GM18498 (cell line): ENCODE measurements at regions not wholly inside any gene's neighbourhood (a gene's known extent, or its start where the extent isn't known, plus 50 kb on each side); places are given as distances from the start of the nearest gene placed in this dataset.
"Not testable (repeated sequence)": the region's sequence is repeated elsewhere in the genome, so short reads cannot be mapped to it uniquely, and the experiment has no call there.

Experiments used
- ATAC-seq: cut with Tn5 transposase; IDR thresholded peaks from one replicate; pipeline ENCODE4 v1.9.1; 2021; ENCODE audit warnings: mild to moderate bottlenecking, moderate library complexity; ENCODE audit not compliant: unreplicated experiment

GRCh38 chr10:33102071-33102470 lies 144.0 kb upstream of the ITGB1 start:
- no peak for ATAC-seq

DNA sequence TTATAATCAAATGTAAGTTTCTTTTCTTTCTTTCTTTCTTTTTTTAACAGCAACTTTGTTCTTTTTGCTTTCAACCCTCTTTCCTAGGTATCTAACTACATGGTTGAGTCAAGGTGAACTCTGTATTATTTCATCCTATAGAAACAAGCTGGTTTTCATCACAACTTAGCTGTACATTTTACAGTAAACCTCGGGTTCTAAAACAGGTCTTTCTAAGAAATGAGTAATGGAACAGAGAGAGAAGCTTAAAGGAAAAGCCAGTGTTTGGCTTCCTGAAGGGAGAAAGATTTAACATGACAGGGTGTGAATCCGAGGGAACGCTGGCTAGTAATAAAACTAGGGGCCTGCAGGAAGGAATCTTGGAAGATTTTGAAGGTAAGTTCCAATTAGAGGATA lies 143.4 kb upstream of the ITGB1 start:
- no peak for ATAC-seq

DNA sequence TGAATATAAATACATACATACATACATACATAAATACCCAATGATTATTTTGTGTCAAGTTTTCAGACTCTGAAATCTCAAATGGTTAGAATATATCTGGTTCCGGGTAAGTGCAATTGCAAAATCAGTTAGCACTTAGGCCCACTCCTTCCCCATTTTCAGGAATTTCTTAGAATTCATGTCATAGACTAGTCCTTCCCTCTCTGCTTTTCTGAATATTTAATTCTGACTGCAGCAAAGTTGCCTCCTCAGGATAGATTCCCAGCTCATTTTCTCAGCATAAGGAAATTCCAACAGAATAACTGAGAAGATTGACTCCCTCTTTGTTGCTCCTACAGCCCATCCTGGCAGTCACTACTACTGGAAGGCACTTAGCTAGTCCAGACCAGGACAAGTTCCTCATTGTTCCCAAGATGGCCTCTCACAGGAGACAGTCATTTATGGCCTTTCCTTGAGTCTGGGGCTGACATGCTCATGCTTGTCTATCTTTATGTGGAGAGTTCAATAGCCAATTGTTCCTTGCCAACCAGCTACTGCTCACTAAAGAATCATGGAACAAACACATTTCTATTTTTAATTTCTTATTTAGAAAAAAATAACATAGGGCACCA lies 142.9 kb upstream of the ITGB1 start:
- no peak for ATAC-seq

- no peak for ATAC-seq
Measured at GRCh38 chr10:33099748-33100147, 141.7 kb upstream of the ITGB1 start.

DNA sequence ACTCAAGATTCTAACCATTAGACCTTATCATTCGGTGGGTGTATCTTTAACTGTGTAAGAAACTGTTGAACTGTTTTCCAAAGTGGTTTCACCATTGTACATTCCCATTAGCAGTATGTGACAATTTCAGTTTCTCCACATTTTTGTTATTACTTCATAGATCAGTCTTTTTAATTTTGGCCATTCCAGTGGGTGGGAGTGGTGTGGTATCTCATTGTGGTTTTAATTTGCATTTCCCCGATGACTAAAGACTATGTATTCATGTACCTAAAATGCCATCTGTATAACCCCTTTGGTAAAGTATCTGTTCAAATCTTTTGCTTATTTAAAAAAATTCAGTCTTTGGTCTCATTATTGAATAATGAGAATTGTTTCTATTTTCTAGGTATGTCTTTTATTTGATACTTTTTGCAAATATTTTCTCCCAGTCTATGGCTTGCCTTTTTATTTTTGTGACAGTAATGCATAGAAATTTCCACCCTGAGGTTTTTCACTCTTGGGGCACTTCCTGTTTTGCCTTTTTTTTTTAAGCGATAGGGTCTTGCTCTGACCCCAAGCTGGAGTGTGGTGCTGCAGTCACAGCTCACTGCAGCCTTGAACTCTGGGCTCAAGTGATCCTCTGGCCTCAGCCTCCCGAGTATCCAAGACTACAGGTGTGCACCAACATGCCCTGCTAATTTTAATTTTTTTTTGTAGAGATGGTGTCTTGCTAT lies 141.1 kb upstream of the ITGB1 start:
- ATAC-seq: no peak

DNA sequence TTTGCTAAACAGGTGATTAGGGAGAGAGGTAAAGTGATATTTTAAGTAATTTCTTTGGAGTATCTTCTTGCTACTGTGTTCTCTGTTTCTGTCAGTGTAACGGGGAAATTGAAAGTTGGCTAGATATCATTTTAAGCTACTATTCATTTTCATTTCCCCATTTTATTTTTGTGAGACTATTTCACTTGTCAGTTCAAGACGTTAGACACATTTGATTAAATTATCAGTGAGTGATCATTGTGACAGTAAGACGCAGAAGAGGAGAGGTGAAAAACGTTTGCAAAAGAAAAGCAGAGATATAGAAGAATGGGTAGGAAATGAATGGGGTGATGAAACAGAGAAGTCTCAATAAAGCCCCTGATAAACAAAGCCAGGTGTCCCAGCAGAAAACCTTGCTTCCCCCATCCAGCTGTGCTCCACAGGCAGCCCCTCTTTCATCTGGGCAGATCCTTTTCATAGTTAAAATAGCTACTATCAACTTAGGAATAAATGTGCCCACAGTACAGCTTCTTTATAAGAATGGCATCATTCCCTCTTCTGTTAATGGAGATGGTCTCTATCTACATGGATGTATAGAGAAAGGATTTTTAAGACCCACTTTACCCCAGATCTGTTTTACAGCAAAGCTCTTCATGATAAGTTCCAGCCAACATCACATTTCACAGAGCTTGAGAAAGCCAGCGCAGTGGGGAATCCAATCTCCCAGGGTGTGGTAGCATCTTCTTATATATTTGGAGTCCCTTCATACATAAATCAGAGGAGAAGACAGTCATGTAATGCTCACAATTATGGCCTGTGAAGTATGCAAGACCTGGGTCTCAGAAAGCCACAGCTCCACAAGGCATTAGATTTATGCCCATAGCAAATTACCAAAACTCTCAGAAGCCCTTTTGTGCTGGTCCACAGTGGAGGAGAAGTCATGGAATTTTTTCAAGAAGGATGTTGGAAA lies 138.1 kb upstream of the ITGB1 start:
- peak; percentile 73 for ATAC-seq

DNA sequence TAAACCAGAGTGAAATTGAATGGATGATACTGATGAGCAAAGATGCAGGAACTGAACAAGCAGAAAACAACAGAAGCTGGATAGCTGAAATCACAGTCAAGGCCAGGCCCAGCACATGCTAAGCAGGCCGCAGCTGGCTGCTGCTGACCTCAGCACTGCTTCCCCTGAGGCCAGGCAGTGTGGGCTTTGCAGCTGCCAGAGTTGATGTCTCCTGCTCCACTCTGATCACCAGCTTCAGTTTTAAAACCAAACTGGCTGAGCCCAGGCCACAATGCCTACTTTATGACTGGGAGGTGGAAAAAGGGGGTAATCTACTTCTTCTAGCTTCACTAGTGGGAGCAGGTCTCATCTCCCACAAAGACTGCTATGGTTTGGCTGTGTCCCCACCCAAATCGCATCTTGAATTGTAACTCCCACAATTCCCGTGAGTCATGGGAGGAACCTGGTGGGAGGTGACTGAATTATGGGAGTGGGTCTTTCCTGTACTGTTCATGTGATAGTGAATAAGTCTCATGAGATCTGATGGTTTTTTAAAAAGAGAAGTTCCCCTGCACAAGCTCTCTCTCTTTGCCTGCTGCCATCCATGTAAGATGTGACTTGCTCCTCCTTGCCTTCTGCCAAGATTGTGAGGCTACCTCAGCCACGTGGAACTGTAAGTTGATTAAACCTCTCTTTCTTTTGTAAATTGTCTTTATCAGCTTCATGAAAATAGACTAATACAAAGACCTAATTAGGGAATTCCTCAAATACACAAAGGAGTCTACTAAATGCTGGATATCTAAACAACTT lies 136.4 kb upstream of the ITGB1 start:
- no peak for ATAC-seq

DNA sequence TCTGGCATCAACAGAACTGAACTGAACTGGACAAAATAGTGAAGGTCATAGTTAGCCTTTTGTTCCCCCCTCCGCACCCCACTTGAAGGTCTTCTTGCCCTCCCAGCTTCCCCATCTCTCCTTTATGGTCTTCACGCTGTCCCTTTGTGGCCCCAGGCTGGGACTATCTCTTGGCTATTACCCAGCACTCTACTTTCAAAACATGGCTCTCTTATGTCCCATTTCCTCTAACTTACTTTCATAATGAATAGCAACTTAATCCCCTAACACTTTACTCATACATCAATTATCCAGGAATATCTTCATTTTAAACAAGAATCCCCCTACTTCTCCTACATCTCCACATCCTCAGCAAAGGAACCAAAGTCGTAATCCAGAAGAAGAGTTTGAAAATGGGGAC lies 135.3 kb upstream of the ITGB1 start:
- ATAC-seq: peak; percentile 42

GRCh38 chr10:33092596-33092995 lies 134.6 kb upstream of the ITGB1 start:
- ATAC-seq: no peak

GRCh38 chr10:33091201-33091600 lies 133.2 kb upstream of the ITGB1 start:
- no peak for ATAC-seq

GRCh38 chr10:33088990-33089389 lies 131.0 kb upstream of the ITGB1 start:
- ATAC-seq: no peak

DNA sequence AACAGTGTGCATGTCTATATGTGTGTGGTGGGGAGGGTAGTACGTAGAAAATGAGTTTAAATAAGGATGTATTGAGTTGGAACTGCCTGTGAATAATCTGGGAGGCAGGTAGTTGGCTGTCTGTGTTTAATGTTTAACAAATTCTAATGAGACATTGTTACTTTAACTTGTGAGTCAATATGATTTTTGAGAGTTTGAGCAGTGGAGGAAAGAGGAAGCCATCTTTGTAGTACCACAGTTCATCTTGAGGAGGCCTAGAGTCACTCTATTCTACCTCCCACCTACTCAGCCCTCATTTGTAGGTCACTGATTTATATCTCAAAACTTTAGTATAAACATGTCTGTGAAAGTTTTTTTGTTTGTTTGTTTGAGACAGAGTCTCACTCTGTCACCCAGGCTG lies 129.9 kb upstream of the ITGB1 start:
- ATAC-seq: no peak

DNA sequence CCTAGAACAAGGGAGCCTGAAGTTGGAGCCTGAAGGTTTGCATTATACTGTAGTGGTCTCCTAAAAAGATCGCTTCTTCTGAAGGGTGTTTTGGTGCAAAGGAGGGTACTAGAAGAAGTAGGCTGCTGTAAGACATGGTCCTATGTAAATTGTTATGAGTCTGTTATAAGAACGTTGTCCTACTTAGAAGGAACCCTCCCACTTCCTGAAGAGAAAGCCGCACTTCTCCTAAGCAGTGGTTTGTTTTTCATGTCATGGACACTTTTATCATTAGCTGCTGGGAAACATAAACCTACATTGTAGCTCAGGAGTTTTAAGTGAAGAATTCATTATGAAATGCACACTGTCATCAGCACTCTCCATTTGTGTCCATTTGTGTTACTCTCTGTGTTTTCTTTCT lies 129.1 kb upstream of the ITGB1 start:
- no peak for ATAC-seq

DNA sequence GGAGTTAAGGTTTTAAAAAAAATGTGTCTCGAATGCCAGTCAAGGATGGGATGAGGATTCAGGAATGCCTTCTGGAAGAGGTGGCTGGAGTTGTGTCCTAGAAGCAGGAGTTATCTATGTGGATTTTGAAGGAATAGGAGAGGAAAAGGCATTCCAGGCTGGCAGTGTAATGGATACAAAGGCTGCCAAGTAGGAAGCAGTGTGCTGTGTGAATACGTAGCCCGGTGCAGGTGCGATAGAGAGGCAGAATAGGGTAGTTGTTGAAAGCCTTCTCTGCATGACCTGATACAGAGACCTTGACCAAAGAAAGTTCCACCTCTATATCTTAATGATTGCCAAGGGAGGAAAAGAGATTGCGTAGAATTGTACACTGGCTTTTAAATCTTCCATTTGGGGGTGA lies 128.1 kb upstream of the ITGB1 start:
- ATAC-seq: no peak

DNA sequence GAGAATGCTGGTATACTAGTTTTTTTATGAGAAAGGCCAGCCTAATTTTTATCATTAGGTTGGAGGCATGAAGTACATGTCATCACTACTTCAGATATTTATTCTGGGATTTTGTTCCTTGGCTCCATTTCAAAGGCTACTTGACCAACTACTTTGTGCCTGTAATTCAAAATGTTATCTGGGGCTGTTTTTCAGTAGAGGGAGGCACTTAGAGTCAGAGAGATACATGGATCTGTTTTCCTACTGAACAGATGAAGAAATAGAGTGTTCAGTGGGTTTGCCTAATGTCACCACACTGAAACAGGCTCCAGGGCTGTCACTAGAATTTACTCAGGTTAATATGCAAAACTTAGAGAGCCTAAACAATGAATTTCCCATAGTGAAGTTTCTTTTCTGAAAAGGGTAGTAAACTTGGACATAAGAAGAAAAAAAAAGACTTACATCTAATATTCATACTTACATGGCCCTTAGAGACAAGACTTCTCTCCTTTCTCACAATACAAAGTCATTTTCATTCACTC lies 127.3 kb upstream of the ITGB1 start:
- ATAC-seq: peak; percentile 53

DNA sequence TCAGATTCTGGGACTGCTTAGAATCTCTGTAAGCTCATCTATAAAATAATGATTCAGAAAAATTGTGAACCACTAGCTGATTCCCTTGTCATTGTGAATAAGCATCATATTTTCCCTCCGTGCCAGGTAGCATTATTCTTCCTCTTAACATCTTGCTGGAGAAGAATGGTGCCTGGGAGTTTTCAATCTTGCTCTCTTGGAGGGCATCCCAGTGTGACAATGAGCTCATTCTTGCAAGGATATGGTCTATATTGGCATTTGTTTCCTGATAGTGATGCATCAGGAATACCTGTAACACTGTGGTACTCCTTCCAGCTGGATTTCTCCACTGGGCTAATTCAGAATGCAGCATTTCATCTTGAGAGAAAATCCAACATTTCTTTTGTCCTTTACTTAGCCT lies 126.4 kb upstream of the ITGB1 start:
- ATAC-seq: no peak

DNA sequence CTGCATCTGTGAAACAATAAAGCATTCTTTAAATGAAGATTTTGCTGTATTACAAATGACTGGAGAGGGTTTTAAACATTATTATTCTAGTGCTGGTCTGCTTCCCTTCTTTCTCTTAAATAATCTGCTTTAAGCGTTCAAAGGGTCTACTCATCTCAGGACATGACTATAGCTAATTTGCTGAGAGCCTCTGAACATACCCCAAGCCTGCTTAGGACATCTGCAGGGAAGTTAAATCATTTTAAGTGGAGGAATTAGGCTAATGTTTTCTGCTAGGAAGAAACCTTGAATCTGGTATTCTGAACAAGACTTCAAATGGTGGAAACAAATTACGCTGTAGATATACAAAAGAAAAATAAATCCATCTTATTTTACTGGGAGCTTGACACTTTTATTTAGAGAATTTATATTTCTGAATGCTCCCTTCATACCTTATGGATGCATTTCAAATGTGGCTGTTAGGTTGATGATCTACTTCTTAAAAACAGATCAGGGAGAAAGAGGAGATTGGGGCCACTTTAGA lies 124.4 kb upstream of the ITGB1 start:
- no peak for ATAC-seq

DNA sequence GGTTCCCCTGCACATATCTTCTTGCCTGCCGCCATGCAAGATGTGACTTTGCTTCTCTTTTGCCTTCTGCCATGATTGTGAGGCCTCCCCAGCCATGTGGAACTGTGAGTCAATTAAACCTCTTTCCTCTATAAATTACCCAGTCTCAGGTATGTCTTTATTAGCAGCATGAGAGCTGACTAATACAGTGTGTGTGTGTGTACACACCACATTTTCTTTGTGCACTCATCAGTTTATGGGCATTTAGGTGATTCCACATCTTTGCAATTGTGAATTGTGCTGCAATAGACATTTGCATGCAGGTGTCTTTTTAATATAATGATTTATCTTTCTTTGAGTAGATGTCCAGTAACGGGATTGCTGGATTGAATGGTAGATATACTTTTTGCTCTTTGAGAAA lies 122.4 kb upstream of the ITGB1 start:
- ATAC-seq: not testable (repeated sequence)

- no peak for ATAC-seq
Measured at GRCh38 chr10:33074443-33074842, 116.4 kb upstream of the ITGB1 start.

DNA sequence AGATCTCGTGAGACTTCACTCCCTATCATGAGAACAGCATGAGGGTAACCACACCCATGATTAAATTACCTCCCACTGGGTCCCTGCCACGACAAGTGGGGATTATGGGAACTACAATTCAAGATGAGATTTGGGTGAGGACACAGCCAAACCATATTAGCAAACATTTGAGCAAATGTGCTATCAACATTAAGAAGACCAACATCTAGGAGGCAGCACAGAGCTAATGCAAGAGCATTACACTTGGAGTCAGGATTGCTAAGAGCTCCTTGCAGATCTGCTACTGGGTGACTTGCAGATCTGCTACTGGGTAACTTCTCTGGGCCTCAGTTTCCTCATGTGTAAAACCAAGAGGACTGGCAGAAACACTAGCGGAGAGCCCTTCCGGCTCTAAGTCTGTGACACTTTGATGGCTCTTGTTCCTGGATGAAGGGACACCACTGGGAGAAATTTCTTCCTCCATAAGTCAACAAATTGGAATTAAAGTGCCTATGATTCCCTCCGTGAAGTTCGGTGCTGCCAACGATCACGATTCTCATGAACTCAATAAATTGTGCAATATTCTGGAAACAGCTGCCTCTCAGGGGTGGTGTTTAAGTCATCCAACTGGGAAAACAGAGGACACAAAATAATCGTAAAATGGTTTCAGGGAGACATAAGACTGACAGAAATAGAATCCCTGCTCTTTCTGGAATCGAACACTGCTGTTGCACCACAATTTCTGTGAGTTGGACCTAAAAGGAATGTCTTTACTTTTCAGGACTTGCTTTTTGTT lies 115.8 kb upstream of the ITGB1 start:
- ATAC-seq: no peak
